Fibroblast of the aortic adventitia (primary cell): ENCODE measurements at regions not wholly inside any gene's neighbourhood (a gene's known extent, or its start where the extent isn't known, plus 50 kb on each side); places are given as distances from the start of the nearest gene placed in this dataset.
A peak's percentile ranks its signal among the peaks of the same experiment; 100 is the strongest.

Experiments used
- DNase-seq: peaks from one replicate; pipeline ENCODE4 v3.0.0-alpha.2; 2010; ENCODE audit warnings: low read depth
- H3K4me3 ChIP-seq: 2 replicates; pipeline ENCODE4 v1.5.1; 2011; ENCODE audit warnings: low read depth, mild to moderate bottlenecking, control low read depth, low read length, moderate library complexity
- CTCF ChIP-seq: IDR thresholded peaks from 2 replicates; pipeline ENCODE4 v1.5.1; 2011; ENCODE audit warnings: mild to moderate bottlenecking, low read length, control low read depth, inconsistent platforms; ENCODE audit not compliant: insufficient read depth

DNA sequence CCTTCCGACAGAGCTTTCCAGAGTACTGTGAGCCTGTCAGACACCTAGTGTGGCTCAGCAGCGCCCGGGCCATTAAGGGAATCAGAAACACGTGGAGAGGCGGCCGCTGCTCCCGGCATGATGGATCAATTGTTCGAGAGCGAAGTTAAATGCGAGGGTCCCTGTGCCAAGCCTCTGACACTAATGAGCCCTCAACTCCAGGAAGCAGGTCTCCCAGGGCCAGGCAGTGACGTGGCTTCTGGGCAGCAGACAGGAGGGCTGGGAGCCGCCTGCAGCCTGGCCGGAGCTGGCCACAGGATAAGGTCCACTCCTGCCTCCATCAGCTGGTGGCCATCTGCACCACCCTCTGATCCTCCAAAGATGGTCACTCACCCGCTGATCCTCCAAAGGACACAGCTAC is 67.5 kb upstream of the CLDN14 start:
- no peak for TF ChIP-seq CTCF
- no peak for DNase-seq
- H3K4me3 ChIP-seq, result no peak overlapping the region

DNA sequence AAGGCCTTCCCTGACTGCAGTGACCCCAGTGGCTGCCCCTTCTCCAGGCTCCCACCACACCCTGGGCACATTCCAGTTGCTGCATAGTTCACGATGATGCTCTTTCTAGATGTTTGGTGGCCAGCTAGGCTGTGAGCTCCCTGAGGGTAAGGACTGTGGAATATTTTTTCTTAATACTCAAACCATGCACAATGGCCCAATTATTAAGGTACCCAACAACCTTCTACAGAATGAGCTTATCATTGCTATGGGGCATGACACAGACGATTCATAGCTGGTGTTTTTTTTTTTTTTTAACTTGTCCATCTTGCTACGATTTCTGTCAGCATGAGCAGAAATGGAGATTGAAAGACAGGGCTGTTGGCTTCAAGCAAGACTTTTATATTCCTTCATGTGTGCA is 68.9 kb upstream of the CLDN14 start:
- DNase-seq, result no peak
- TF ChIP-seq CTCF, result no peak
- no peak overlapping the region for H3K4me3 ChIP-seq

- DNase-seq, result no peak
- H3K4me3 ChIP-seq, result no peak overlapping the region
- no peak for TF ChIP-seq CTCF
Measured at GRCh38 chr21:36549470-36549869, 69.5 kb upstream of the CLDN14 start.

- no peak for TF ChIP-seq CTCF
- H3K4me3 ChIP-seq, result no peak overlapping the region
- peak; percentile 37 for DNase-seq
Measured at GRCh38 chr21:36550761-36551160, 70.8 kb upstream of the CLDN14 start.

GRCh38 chr21:36551321-36551720 is 71.4 kb upstream of the CLDN14 start:
- no peak overlapping the region for H3K4me3 ChIP-seq
- no peak for TF ChIP-seq CTCF
- no peak for DNase-seq

- TF ChIP-seq CTCF, result peak; percentile 5
- DNase-seq, result peak; percentile 99
- H3K4me3 ChIP-seq, result no peak overlapping the region
Measured at GRCh38 chr21:36551731-36552433, 72.0 kb upstream of the CLDN14 start.

- no peak for DNase-seq
- TF ChIP-seq CTCF, result no peak
Measured at GRCh38 chr21:36552434-36552785, 72.5 kb upstream of the CLDN14 start.

More at GRCh38 chr21:36552434-36552785, 72.5 kb upstream of the CLDN14 start:
- no peak overlapping the region for H3K4me3 ChIP-seq
